HepG2 (cell line): ENCODE measurements at regions not wholly inside any gene's neighbourhood (a gene's known extent, or its start where the extent isn't known, plus 50 kb on each side); places are given as distances from the start of the nearest gene placed in this dataset.

Experiments
- ATAC-seq: fragments of 200-7000 bp; cut with Tn5 transposase; 3 replicates; pipeline ENCODE4 v1.9.1; 2020; ENCODE audit warnings: mild to moderate bottlenecking, moderate library complexity
- BruUV-seq: library from RNA; stranded (reverse); fragments of 400-500 nt; replicated peaks from 2 replicates; lab custom pipeline; 2021; lab: Mats Ljungman, UMichigan
- CTCF ChIA-PET: fragments of 300-600 bp; formaldehyde crosslinking; extraction: SDS; loops from one replicate; lab custom pipeline; 2021; ENCODE audit warnings: low total read pairs, inconsistent platforms, low intra/inter-chr PET ratio; lab: Yijun Ruan, JAX
- POLR2A ChIA-PET: fragments of 350-600 bp; sonication (Branson Sonifier 250); formaldehyde crosslinking; loops from one replicate; lab custom pipeline; 2020; ENCODE audit warnings: antibody characterized with exemption, inconsistent platforms; lab: Yijun Ruan, JAX
- DNase-seq: peaks from one replicate; pipeline ENCODE4 v3.0.0-alpha.2; 2015; ENCODE audit warnings: low spot score
- FAIRE-seq: peaks from 3 replicates; lab custom pipeline; 2011; peaks lifted over from hg19 to GRCh38; lab: Jason Lieb, UNC
- H2AFZ ChIP-seq: one replicate; pipeline ENCODE4 v1.6.1; 2011; ENCODE audit warnings: low read length, inconsistent platforms
- H3K27ac ChIP-seq: fragments of 300-600 bp; 3 replicates; pipeline ENCODE4 v1.8.0; 2011; ENCODE audit warnings: mixed run types, mild to moderate bottlenecking, mixed read lengths, low read length, inconsistent platforms; ENCODE audit not compliant: insufficient read depth; ENCODE audit errors: extremely low read length
- H3K27me3 ChIP-seq, 2 experiments: fragments of 200-600 bp in 1 of 2; 2 replicates in 1 of 2; 3 replicates in 1 of 2; pipeline versions ENCODE4 v1.6.0 to v1.8.0; 2011; ENCODE audit warnings: low read length in 2 of 2, mild to moderate bottlenecking in 2 of 2, moderate library complexity in 2 of 2, inconsistent platforms in 1 of 2; ENCODE audit not compliant: insufficient read depth in 2 of 2, control insufficient read depth in 1 of 2
- H3K36me3 ChIP-seq, 2 experiments: fragments of 200-600 bp in 1 of 2; replicated peaks in 1 of 2; 2 replicates in 1 of 2; 3 replicates in 1 of 2; pipeline versions ENCODE4 v1.5.1 to v1.8.0; 2011; ENCODE audit warnings: low read length in 2 of 2, inconsistent platforms in 1 of 2; ENCODE audit not compliant: insufficient read depth in 2 of 2, control insufficient read depth in 1 of 2
- H3K4me1 ChIP-seq: 2 replicates; pipeline ENCODE4 v1.5.1; 2012; ENCODE audit warnings: low read length, inconsistent platforms; ENCODE audit not compliant: insufficient read depth
- H3K4me2 ChIP-seq: 2 replicates; pipeline ENCODE4 v1.6.0; 2011; ENCODE audit warnings: low read depth, low read length, inconsistent platforms
- H3K4me3 ChIP-seq, 3 experiments: fragments of 200-600 bp in 1 of 3; sonication (generic), shearing (Covaris generic) in 1 of 3; replicated peaks in 1 of 3; 2 replicates each; pipeline ENCODE4 v1.5.1; 2011 to 2016; ENCODE audit warnings: low read length in 3 of 3, inconsistent platforms in 2 of 3, low read depth in 2 of 3, mild to moderate bottlenecking in 2 of 3, control low read depth in 1 of 3, mixed read lengths in 1 of 3; ENCODE audit not compliant: insufficient read depth in 1 of 3
- H3K79me2 ChIP-seq: one replicate; pipeline ENCODE4 v1.6.1; 2011; ENCODE audit warnings: low read length, inconsistent platforms; ENCODE audit not compliant: insufficient read depth
- H3K9ac ChIP-seq: 2 replicates; pipeline ENCODE4 v1.6.0; 2011; ENCODE audit warnings: mild to moderate bottlenecking, low read depth, low read length, inconsistent platforms; ENCODE audit not compliant: insufficient read depth
- H3K9me3 ChIP-seq: 2 replicates; pipeline ENCODE4 v1.5.1; 2012; ENCODE audit warnings: mild to moderate bottlenecking, low read length
- H4K20me1 ChIP-seq: 2 replicates; pipeline ENCODE4 v1.6.0; 2011; ENCODE audit warnings: inconsistent platforms, mild to moderate bottlenecking, low read length, moderate library complexity; ENCODE audit not compliant: insufficient read depth
- CBX2 ChIP-seq, 2 experiments: fragments of 200-600 bp in 1 of 2; sonication (generic); formaldehyde crosslinking in 1 of 2; IDR thresholded peaks; 2 replicates each; pipeline versions ENCODE4 v1.7.0 to v1.8.1; 2018 to 2022; ENCODE audit warnings: low read depth in 2 of 2, low read length in 1 of 2, mild to moderate bottlenecking in 1 of 2, missing genetic modification reagents in 1 of 2
- CCDC6 ChIP-seq: sonication (generic); formaldehyde crosslinking; IDR thresholded peaks from 2 replicates; pipeline ENCODE4 v1.8.1; 2022; ENCODE audit warnings: mild to moderate bottlenecking, missing genetic modification reagents, moderate library complexity
- IRF9 ChIP-seq: sonication (generic); formaldehyde crosslinking; IDR thresholded peaks from 2 replicates; pipeline ENCODE4 v1.8.0; 2022; ENCODE audit warnings: missing genetic modification reagents, mild to moderate bottlenecking, borderline replicate concordance
- KLF16 ChIP-seq, 2 experiments: sonication (generic) in 1 of 2; formaldehyde crosslinking in 1 of 2; IDR thresholded peaks; 2 replicates each; pipeline versions ENCODE4 v1.6.1 to v1.8.0; 2016 to 2023; ENCODE audit warnings: missing genetic modification reagents in 2 of 2, missing compliant biosample characterization in 1 of 2
- ZBTB21 ChIP-seq: sonication (generic); formaldehyde crosslinking; IDR thresholded peaks from 2 replicates; pipeline ENCODE4 v1.4.0; 2020; ENCODE audit warnings: missing genetic modification reagents
- ZMAT5 ChIP-seq: sonication (generic); formaldehyde crosslinking; IDR thresholded peaks from 2 replicates; pipeline ENCODE4 v1.5.0; 2020; ENCODE audit warnings: mild to moderate bottlenecking, low read depth, missing genetic modification reagents, borderline replicate concordance
- ZNF737 ChIP-seq: sonication (generic); formaldehyde crosslinking; IDR thresholded peaks from 2 replicates; pipeline ENCODE4 v1.5.0; 2020; ENCODE audit warnings: missing genetic modification reagents, mild to moderate bottlenecking, borderline replicate concordance
- ZNF776 ChIP-seq: sonication (generic); formaldehyde crosslinking; IDR thresholded peaks from 2 replicates; pipeline ENCODE4 v1.4.0; 2020; ENCODE audit warnings: mild to moderate bottlenecking, missing genetic modification reagents
- WGBS: methylation state at CpG from one replicate; pipeline ENCODE4 v1.1.6; 2017; ENCODE audit warnings: low lambda C conversion rate; 5-methylcytosine and 5-hydroxymethylcytosine counted together
- in situ Hi-C: cut with HindIII; loops from 2 replicates; pipeline ENCODE4 v1.10.0; 2017; ENCODE audit warnings: low pct_unique_long_range_greater_than_20kb; ENCODE audit not compliant: extremely low pct_ligation_motif_present
- intact Hi-C: fragments of 100-400 bp; cut with micrococcal nuclease; formaldehyde crosslinking; loops from one replicate; pipeline ENCODE4 v1.10.0; 2022; ENCODE audit not compliant: unreplicated experiment

- Histone ChIP-seq H3K9me3 (no peaks in the 10 kb centered on the region), H3K27ac (no peak overlapping the region), H3K4me2 (no peak overlapping the region), H2AFZ (no peak overlapping the region), H3K27me3 (no peaks in the 10 kb centered on the region; a peak in 2 of 5 replicates), H3K79me2 (no peaks in the 10 kb centered on the region), H3K36me3 (no peaks in the 10 kb centered on the region), H4K20me1 (no peaks in the 10 kb centered on the region), H3K4me1 (peaks cover 26% of the 10 kb centered on the region), H3K4me3 (no peak overlapping the region), H3K9ac (no peak overlapping the region)
- TF ChIP-seq ZNF776 (CRISPR knock-in tag): no peak
- ATAC-seq: no peak
- intact Hi-C loops (no loop called here), in situ Hi-C loops (no loop called here)
- no TSS peak for BruUV-seq
- 56% methylated on average over 4 of the region's 4 CpGs for WGBS
- ChIA-PET POLR2A (no interaction called here), CTCF (no interaction called here)
- no peak for FAIRE-seq
- no peak for DNase-seq
These were observed 67.2 kb upstream of the CD180 start for GRCh38 chr5:67263656-67264408.

- Histone ChIP-seq H3K27me3 (no peaks in the 10 kb centered on the region; a peak in 2 of 5 replicates), H3K36me3 (no peaks in the 10 kb centered on the region), H3K27ac (no peak overlapping the region), H3K4me3 (no peak overlapping the region), H3K9ac (no peak overlapping the region), H3K4me1 (peaks cover 18% of the 10 kb centered on the region), H3K4me2 (no peak overlapping the region), H3K79me2 (no peaks in the 10 kb centered on the region), H3K9me3 (no peaks in the 10 kb centered on the region), H4K20me1 (no peaks in the 10 kb centered on the region), H2AFZ (no peak overlapping the region)
- ChIA-PET CTCF (no interaction called here), POLR2A (no interaction called here)
- no peak for TF ChIP-seq ZNF737 (CRISPR knock-in tag)
- no peak for TF ChIP-seq CBX2 (IDR thresholded peaks at IDR 0.05; ENCODE audit: low read depth, low read length)
- TF ChIP-seq CBX2 (CRISPR knock-in tag; IDR thresholded peaks at IDR 0.05; ENCODE audit: low read depth): no peak
- no peak for TF ChIP-seq ZBTB21 (CRISPR knock-in tag)
- no peak for TF ChIP-seq ZMAT5
- TF ChIP-seq IRF9 (CRISPR knock-in tag): no peak
- no peak for TF ChIP-seq CCDC6 (CRISPR knock-in tag)
- TF ChIP-seq KLF16 (CRISPR knock-in tag; IDR thresholded peaks at IDR 0.05): no peak
- no peak for ATAC-seq
- intact Hi-C loops (no loop called here), in situ Hi-C loops (no loop called here)
- FAIRE-seq: no peak
- no TSS peak for BruUV-seq
- DNase-seq: no peak
These were observed 66.4 kb upstream of the CD180 start for GRCh38 chr5:67262956-67263355.
